Activated naive CD8-positive, alpha-beta T cell treated with anti-CD3 and anti-CD28 coated beads, Interleukin-2, amount 10 ng/mL, durations not matched to agents 7 days and 5 days (primary cell): ENCODE measurements at regions not wholly inside any gene's neighbourhood (a gene's known extent, or its start where the extent isn't known, plus 50 kb on each side); places are given as distances from the start of the nearest gene placed in this dataset.
"Not testable (repeated sequence)": the region's sequence is repeated elsewhere in the genome, so short reads cannot be mapped to it uniquely, and the experiment has no call there.

Experiments
- ATAC-seq: fragments of 150-1000 bp; cut with Tn5 transposase; one replicate; pipeline ENCODE4 v1.10.0; 2021; ENCODE audit warnings: low read depth, moderate library complexity
- POLR2A ChIA-PET: fragments of 350-600 bp; sonication (Branson Sonifier 250); formaldehyde crosslinking; loops from one replicate; lab custom pipeline; 2021; ENCODE audit warnings: antibody characterized with exemption; lab: Charles Lee
- DNase-seq: peaks from one replicate; pipeline ENCODE4 v3.0.0; 2021
- H3K27ac Mint-ChIP-seq: one replicate; pipeline ENCODE4 v1.8.0; 2022; ENCODE audit warnings: mild to moderate bottlenecking, mixed read lengths
- H3K27me3 Mint-ChIP-seq: one replicate; pipeline ENCODE4 v1.8.0; 2022; ENCODE audit warnings: mild to moderate bottlenecking, moderate library complexity, mixed read lengths
- H3K36me3 Mint-ChIP-seq: one replicate; pipeline ENCODE4 v1.8.0; 2021; ENCODE audit warnings: mild to moderate bottlenecking, mixed read lengths
- H3K4me1 Mint-ChIP-seq: one replicate; pipeline ENCODE4 v1.8.0; 2021; ENCODE audit warnings: mixed read lengths
- H3K4me3 Mint-ChIP-seq: one replicate; pipeline ENCODE4 v1.8.0; 2022; ENCODE audit warnings: mild to moderate bottlenecking, moderate library complexity, mixed read lengths
- H3K9me3 Mint-ChIP-seq: one replicate; pipeline ENCODE4 v1.8.0; 2021; ENCODE audit warnings: mixed read lengths

- Mint-ChIP-seq H3K9me3 (no peaks in the 10 kb centered on the region), H3K4me3 (no peak overlapping the region), H3K27me3 (peaks cover 6% of the 10 kb centered on the region), H3K27ac (no peak overlapping the region), H3K36me3 (no peaks in the 10 kb centered on the region), H3K4me1 (no peaks in the 10 kb centered on the region)
- DNase-seq (no peak), ATAC-seq (no peak)
- POLR2A ChIA-PET, result no interaction called here
These were observed 600.1 kb upstream of the STEAP1 start for GRCh38 chr7:89554209-89554608.

- Mint-ChIP-seq H3K27me3 (peaks cover 9% of the 10 kb centered on the region), H3K4me3 (no peak overlapping the region), H3K27ac (no peak overlapping the region), H3K36me3 (no peaks in the 10 kb centered on the region), H3K4me1 (no peaks in the 10 kb centered on the region), H3K9me3 (no peaks in the 10 kb centered on the region)
- no peak for DNase-seq
- POLR2A ChIA-PET, result no interaction called here
- no peak for ATAC-seq
These were observed 594.7 kb upstream of the STEAP1 start for GRCh38 chr7:89559596-89559995.

- ATAC-seq, result no peak
- no peak for DNase-seq
- Mint-ChIP-seq H3K4me1 (no peaks in the 10 kb centered on the region), H3K27ac (no peak overlapping the region), H3K36me3 (no peaks in the 10 kb centered on the region), H3K27me3 (peaks cover 3% of the 10 kb centered on the region), H3K4me3 (no peak overlapping the region), H3K9me3 (peaks cover 11% of the 10 kb centered on the region)
- POLR2A ChIA-PET, result no interaction called here
These were observed 590.7 kb upstream of the STEAP1 start for GRCh38 chr7:89563597-89563996.

GRCh38 chr7:89584896-89585295 lies 569.4 kb upstream of the STEAP1 start:
- no peaks in the 10 kb centered on the region for H3K4me1 Mint-ChIP-seq
- POLR2A ChIA-PET, result no interaction called here
- H3K27ac Mint-ChIP-seq, result no peak overlapping the region
- no peak for ATAC-seq
- no peak overlapping the region for H3K4me3 Mint-ChIP-seq
- peaks cover 17% of the 10 kb centered on the region for H3K9me3 Mint-ChIP-seq
- peaks cover 2% of the 10 kb centered on the region for H3K36me3 Mint-ChIP-seq
- DNase-seq, result no peak
- H3K27me3 Mint-ChIP-seq, result no peaks in the 10 kb centered on the region

- H3K9me3 Mint-ChIP-seq, result peaks cover 2% of the 10 kb centered on the region
- ATAC-seq (no peak), DNase-seq (no peak)
- peaks cover 1% of the 10 kb centered on the region for H3K36me3 Mint-ChIP-seq
- H3K4me3 Mint-ChIP-seq, result no peak overlapping the region
- H3K27me3 Mint-ChIP-seq, result no peaks in the 10 kb centered on the region
- H3K4me1 Mint-ChIP-seq, result no peaks in the 10 kb centered on the region
- no peak overlapping the region for H3K27ac Mint-ChIP-seq
- POLR2A ChIA-PET, result no interaction called here
These were observed 561.1 kb upstream of the STEAP1 start for GRCh38 chr7:89593125-89593524.

GRCh38 chr7:89602984-89603383 lies 551.3 kb upstream of the STEAP1 start:
- POLR2A ChIA-PET, result no interaction called here
- H3K27me3 Mint-ChIP-seq, result no peaks in the 10 kb centered on the region

GRCh38 chr7:89605362-89605761 lies 548.9 kb upstream of the STEAP1 start:
- peaks cover 12% of the 10 kb centered on the region for H3K9me3 Mint-ChIP-seq
- H3K4me3 Mint-ChIP-seq, result no peak overlapping the region
- POLR2A ChIA-PET, result no interaction called here
- no peaks in the 10 kb centered on the region for H3K27me3 Mint-ChIP-seq
- DNase-seq, result no peak
- peaks cover 42% of the 10 kb centered on the region for H3K4me1 Mint-ChIP-seq
- ATAC-seq, result no peak
- H3K36me3 Mint-ChIP-seq, result peaks cover 31% of the 10 kb centered on the region
- no peak overlapping the region for H3K27ac Mint-ChIP-seq

More at GRCh38 chr7:89602984-89603383, 551.3 kb upstream of the STEAP1 start:
- Mint-ChIP-seq H3K9me3 (peaks cover 12% of the 10 kb centered on the region), H3K4me1 (peaks cover 30% of the 10 kb centered on the region), H3K27ac (no peak overlapping the region), H3K36me3 (peaks cover 15% of the 10 kb centered on the region), H3K4me3 (no peak overlapping the region)
- DNase-seq, result no peak
- ATAC-seq, result no peak

GRCh38 chr7:89606511-89606910 lies 547.8 kb upstream of the STEAP1 start:
- peak; percentile 46 for ATAC-seq
- H3K4me1 Mint-ChIP-seq, result peaks cover 44% of the 10 kb centered on the region
- peaks cover 30% of the 10 kb centered on the region for H3K36me3 Mint-ChIP-seq
- H3K27ac Mint-ChIP-seq, result peak overlapping the region; percentile 81
- H3K4me3 Mint-ChIP-seq, result peak overlapping the region; percentile 56
- H3K27me3 Mint-ChIP-seq, result no peaks in the 10 kb centered on the region
- POLR2A ChIA-PET, result no interaction called here
- peaks cover 8% of the 10 kb centered on the region for H3K9me3 Mint-ChIP-seq
- no peak for DNase-seq

- Mint-ChIP-seq H3K4me1 (peaks cover 44% of the 10 kb centered on the region), H3K27ac (peak overlapping the region; percentile 81), H3K9me3 (peaks cover 8% of the 10 kb centered on the region), H3K27me3 (no peaks in the 10 kb centered on the region), H3K4me3 (peak overlapping the region; percentile 56), H3K36me3 (peaks cover 29% of the 10 kb centered on the region)
- ATAC-seq (peak; percentile 87), DNase-seq (peak; percentile 38)
- POLR2A ChIA-PET, result no interaction called here
These were observed 546.5 kb upstream of the STEAP1 start for GRCh38 chr7:89607792-89608191.

GRCh38 chr7:89616829-89617228 lies 537.4 kb upstream of the STEAP1 start:
- H3K27ac Mint-ChIP-seq, H3K27me3 Mint-ChIP-seq, H3K36me3 Mint-ChIP-seq, DNase-seq, ATAC-seq, H3K9me3 Mint-ChIP-seq, H3K4me1 Mint-ChIP-seq, H3K4me3 Mint-ChIP-seq, POLR2A ChIA-PET: not testable (repeated sequence)

- Mint-ChIP-seq H3K27me3 (no peaks in the 10 kb centered on the region), H3K27ac (no peak overlapping the region), H3K4me1 (peaks cover 17% of the 10 kb centered on the region), H3K4me3 (no peak overlapping the region), H3K9me3 (no peaks in the 10 kb centered on the region), H3K36me3 (peaks cover 1% of the 10 kb centered on the region)
- POLR2A ChIA-PET, result no interaction called here
- ATAC-seq, result no peak
- no peak for DNase-seq
These were observed 536.0 kb upstream of the STEAP1 start for GRCh38 chr7:89618274-89618673.

GRCh38 chr7:89621925-89622641 lies 532.2 kb upstream of the STEAP1 start:
- POLR2A ChIA-PET, result no interaction called here

GRCh38 chr7:89623018-89623672 lies 531.1 kb upstream of the STEAP1 start:
- H3K27ac Mint-ChIP-seq, result peak overlapping the region; percentile 69
- DNase-seq, result peak; percentile 36
- peaks cover 19% of the 10 kb centered on the region for H3K4me1 Mint-ChIP-seq

More at GRCh38 chr7:89621925-89622641, 532.2 kb upstream of the STEAP1 start:
- H3K4me1 Mint-ChIP-seq, result peaks cover 19% of the 10 kb centered on the region
- H3K9me3 Mint-ChIP-seq, result no peaks in the 10 kb centered on the region
- no peak overlapping the region for H3K4me3 Mint-ChIP-seq
- peaks cover 7% of the 10 kb centered on the region for H3K27me3 Mint-ChIP-seq
- peak overlapping the region; percentile 69 for H3K27ac Mint-ChIP-seq
- H3K36me3 Mint-ChIP-seq, result peaks cover 1% of the 10 kb centered on the region
- no peak for DNase-seq
- ATAC-seq, result peak; percentile 44

GRCh38 chr7:89624155-89624554 lies 530.1 kb upstream of the STEAP1 start:
- H3K36me3 Mint-ChIP-seq, H3K27ac Mint-ChIP-seq, ATAC-seq, POLR2A ChIA-PET, DNase-seq, H3K9me3 Mint-ChIP-seq, H3K4me3 Mint-ChIP-seq: not testable (repeated sequence)
- peaks cover 17% of the 10 kb centered on the region for H3K4me1 Mint-ChIP-seq
- H3K27me3 Mint-ChIP-seq, result peaks cover 10% of the 10 kb centered on the region

More at GRCh38 chr7:89623018-89623672, 531.1 kb upstream of the STEAP1 start:
- Mint-ChIP-seq H3K27me3 (peaks cover 7% of the 10 kb centered on the region), H3K4me3 (no peak overlapping the region), H3K9me3 (no peaks in the 10 kb centered on the region), H3K36me3 (peaks cover 1% of the 10 kb centered on the region)
- POLR2A ChIA-PET, result no interaction called here
- ATAC-seq, result peak; percentile 81
